B cell (primary cell): ENCODE measurements at regions not wholly inside any gene's neighbourhood (a gene's known extent, or its start where the extent isn't known, plus 50 kb on each side); places are given as distances from the start of the nearest gene placed in this dataset.

Experiments used
- CTCF ChIP-seq: fragments of 200-600 bp; IDR thresholded peaks from one replicate; pipeline ENCODE4 v1.8.0; 2022; ENCODE audit warnings: antibody characterized with exemption, mild to moderate bottlenecking
- EZH2 ChIP-seq: IDR thresholded peaks from 2 replicates; pipeline ENCODE4 v1.6.1; 2012; ENCODE audit warnings: borderline replicate concordance, low read depth, mild to moderate bottlenecking, moderate library complexity, low read length; ENCODE audit not compliant: insufficient read depth, poor library complexity, severe bottlenecking

- no peak for TF ChIP-seq CTCF
- TF ChIP-seq EZH2 = no peak
Observed at GRCh38 chr12:102322254-102322653, 124.6 kb upstream of the PMCH start.
